Ectodermal cell (in vitro differentiated cells): ENCODE measurements at regions not wholly inside any gene's neighbourhood (a gene's known extent, or its start where the extent isn't known, plus 50 kb on each side); places are given as distances from the start of the nearest gene placed in this dataset.
"Not testable (repeated sequence)": the region's sequence is repeated elsewhere in the genome, so short reads cannot be mapped to it uniquely, and the experiment has no call there.

Experiments used
- H3K27ac ChIP-seq: 2 replicates; pipeline ENCODE4 v1.7.0; 2013; ENCODE audit warnings: mild to moderate bottlenecking, low read depth, low read length; ENCODE audit not compliant: insufficient read depth, poor library complexity, severe bottlenecking
- H3K27me3 ChIP-seq: 2 replicates; pipeline ENCODE4 v1.7.0; 2013; ENCODE audit warnings: mild to moderate bottlenecking, low read length; ENCODE audit not compliant: insufficient read depth, control insufficient read depth, poor library complexity, severe bottlenecking
- H3K36me3 ChIP-seq: one replicate; pipeline ENCODE4 v1.7.0; 2013; ENCODE audit warnings: low read length; ENCODE audit not compliant: control insufficient read depth, insufficient read depth
- H3K4me1 ChIP-seq: one replicate; pipeline ENCODE4 v1.7.0; 2013; ENCODE audit warnings: low read length; ENCODE audit not compliant: control insufficient read depth, insufficient read depth
- H3K4me3 ChIP-seq: 2 replicates; pipeline ENCODE4 v1.7.0; 2013; ENCODE audit warnings: low read depth, low read length, control low read depth; ENCODE audit not compliant: insufficient read depth
- H3K9me3 ChIP-seq: 2 replicates; pipeline ENCODE4 v1.7.0; 2013; ENCODE audit warnings: mild to moderate bottlenecking, low read length, moderate library complexity; ENCODE audit not compliant: control insufficient read depth
- WGBS, 2 experiments: methylation state at CpG; one replicate each; pipeline ENCODE4 v1.1.7; 2013; ENCODE audit warnings: missing lambda C conversion rate in 2 of 2; 5-methylcytosine and 5-hydroxymethylcytosine counted together

DNA sequence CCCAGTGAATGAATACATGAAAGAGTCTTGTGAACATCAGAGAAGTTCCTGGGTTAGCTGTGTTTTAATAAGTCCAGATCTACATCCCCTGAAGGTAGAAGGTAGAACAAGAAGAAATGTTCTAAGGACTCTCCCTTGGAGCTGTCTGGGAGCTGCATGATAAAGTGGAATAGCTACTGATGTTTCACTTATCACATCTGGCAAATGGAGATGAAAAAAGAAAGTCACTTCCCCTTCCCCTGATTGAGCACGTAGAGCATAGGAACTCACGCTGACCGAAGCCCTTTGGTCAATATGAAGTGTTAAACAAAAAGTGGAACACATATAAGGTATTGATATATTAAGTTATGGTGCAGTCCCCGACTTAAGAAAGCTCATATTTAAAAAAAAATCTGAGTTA lies 53.2 kb upstream of the PARP1 start:
- Histone ChIP-seq H3K27me3 (no peaks in the 10 kb centered on the region), H3K4me3 (no peak overlapping the region), H3K9me3 (no peaks in the 10 kb centered on the region), H3K36me3 (no peaks in the 10 kb centered on the region), H3K4me1 (no peaks in the 10 kb centered on the region), H3K27ac (no peak overlapping the region)
- 94 to 96% methylated on average over 3 to 4 of the region's 4 CpGs for WGBS, 2 experiments

- WGBS, 2 experiments: 95 to 97% methylated on average over 25 of the region's 25 CpGs
- Histone ChIP-seq H3K4me1 (no peaks in the 10 kb centered on the region), H3K4me3 (no peak overlapping the region)
Observed at GRCh38 chr1:226463925-226464586, 56.2 kb upstream of the PARP1 start.

DNA sequence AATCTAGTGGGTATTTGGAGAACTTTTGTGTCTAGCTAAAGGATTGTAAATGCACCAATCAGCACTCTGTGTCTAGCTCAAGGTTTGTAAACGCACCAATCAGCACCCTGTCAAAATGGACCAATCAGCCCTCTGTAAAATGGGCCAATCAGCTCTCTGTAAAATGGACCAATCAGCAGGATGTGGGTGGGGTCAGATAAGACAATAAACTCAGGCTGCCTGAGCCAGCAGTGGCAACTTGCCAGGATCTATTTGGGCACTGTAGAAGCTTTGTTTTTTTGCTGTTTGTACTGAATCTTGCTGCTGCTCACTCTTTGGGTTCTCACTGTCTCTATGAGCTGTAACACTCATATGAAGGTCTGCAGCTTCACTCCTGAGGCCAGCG lies 56.7 kb upstream of the PARP1 start:
- not testable (repeated sequence) for H3K4me1 ChIP-seq, H3K27ac ChIP-seq, H3K4me3 ChIP-seq, H3K27me3 ChIP-seq, H3K36me3 ChIP-seq, H3K9me3 ChIP-seq
- WGBS, 2 experiments: 94 to 95% methylated on average over 2 of the region's 2 CpGs

More at GRCh38 chr1:226463925-226464586, 56.2 kb upstream of the PARP1 start:
- Histone ChIP-seq H3K9me3 (no peaks in the 10 kb centered on the region), H3K27me3 (no peaks in the 10 kb centered on the region), H3K27ac (no peak overlapping the region), H3K36me3 (no peaks in the 10 kb centered on the region)

- WGBS, 2 experiments: 92 to 93% methylated on average over 5 of the region's 5 CpGs
- Histone ChIP-seq H3K4me3 (no peak overlapping the region), H3K36me3 (no peaks in the 10 kb centered on the region), H3K27me3 (no peaks in the 10 kb centered on the region), H3K27ac (no peak overlapping the region), H3K9me3 (no peaks in the 10 kb centered on the region), H3K4me1 (peaks cover 4% of the 10 kb centered on the region)
Observed at GRCh38 chr1:226466296-226466695, 58.4 kb upstream of the PARP1 start.

- 90 to 94% methylated on average over 4 of the region's 4 CpGs for WGBS, 2 experiments
- no peaks in the 10 kb centered on the region for H3K36me3 ChIP-seq
- no peak overlapping the region for H3K27ac ChIP-seq
- H3K4me3 ChIP-seq: no peak overlapping the region
- no peaks in the 10 kb centered on the region for H3K27me3 ChIP-seq
- peaks cover 4% of the 10 kb centered on the region for H3K4me1 ChIP-seq
- no peaks in the 10 kb centered on the region for H3K9me3 ChIP-seq
Observed at GRCh38 chr1:226467443-226467842, 59.5 kb upstream of the PARP1 start.

DNA sequence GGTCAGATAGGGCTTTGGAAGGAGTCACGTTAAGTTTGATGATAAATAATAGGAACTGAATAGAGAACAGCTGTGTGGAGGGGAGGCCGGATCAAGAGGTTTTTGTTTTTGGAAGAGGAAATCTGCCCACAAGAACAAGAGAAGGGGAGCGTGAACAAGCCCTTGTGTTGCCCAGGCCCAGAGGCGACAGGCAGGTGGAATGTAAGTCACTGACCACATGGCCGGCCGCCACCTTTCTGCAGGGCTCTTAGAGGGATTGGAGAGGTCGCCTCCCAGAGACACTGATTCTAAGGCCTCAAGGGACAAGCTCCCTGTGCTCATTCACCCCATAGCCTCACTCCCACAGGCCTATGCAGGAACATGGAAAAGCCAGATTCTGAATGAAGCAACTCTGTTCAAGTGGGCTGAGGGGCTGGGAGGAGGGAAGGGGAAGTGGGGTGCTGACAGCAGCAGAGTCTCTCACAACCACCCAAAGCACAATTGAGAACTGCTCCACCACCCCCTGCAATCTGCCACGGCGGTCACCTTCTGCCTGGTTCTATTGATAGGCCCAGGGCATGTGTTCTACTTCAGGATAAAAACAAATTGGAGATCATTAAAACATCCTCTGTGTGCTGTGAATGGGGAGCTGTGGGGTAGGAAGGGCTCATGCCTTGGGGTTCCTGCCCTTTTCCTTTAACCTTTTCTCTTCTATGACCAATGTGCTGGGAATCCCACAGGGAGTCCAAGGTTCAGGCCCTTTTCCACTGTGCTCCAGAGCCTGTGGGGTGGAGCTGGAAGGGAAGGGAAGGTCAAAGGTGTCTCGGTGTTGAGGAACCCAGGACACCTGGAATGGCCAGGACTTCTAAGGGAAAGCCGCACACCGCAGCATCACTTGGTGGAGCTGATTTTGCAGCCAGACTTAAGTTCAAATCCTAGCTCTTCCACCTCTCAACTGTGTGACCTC lies 63.3 kb upstream of the PARP1 start:
- Histone ChIP-seq H3K4me3 (no peak overlapping the region), H3K4me1 (peaks cover 17% of the 10 kb centered on the region), H3K27me3 (no peaks in the 10 kb centered on the region), H3K36me3 (no peaks in the 10 kb centered on the region), H3K27ac (no peak overlapping the region), H3K9me3 (no peaks in the 10 kb centered on the region)
- 90 to 91% methylated on average over 12 of the region's 12 CpGs for WGBS, 2 experiments

DNA sequence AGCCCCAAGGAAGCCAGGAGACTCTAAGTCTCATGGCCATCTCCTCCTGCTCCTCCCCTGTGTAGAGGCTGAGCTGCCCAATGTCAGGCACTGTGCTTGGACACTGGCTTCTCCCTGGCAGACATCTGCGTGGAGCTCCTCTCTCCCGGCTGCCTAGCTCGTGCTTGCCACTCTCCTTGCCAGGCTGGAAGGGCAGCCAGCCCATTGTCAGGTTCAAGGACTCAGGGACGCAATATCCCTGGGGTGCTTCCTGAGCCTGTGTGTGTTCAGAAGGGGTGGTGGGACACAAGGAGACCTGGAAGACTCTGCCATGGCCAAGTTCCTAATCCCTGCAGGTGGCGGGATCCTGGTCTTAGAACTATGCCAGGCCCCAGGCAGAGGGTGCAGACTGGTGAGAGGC lies 65.4 kb upstream of the PARP1 start:
- Histone ChIP-seq H3K27me3 (no peaks in the 10 kb centered on the region), H3K4me1 (peaks cover 17% of the 10 kb centered on the region), H3K4me3 (no peak overlapping the region), H3K27ac (no peak overlapping the region), H3K36me3 (no peaks in the 10 kb centered on the region), H3K9me3 (no peaks in the 10 kb centered on the region)
- WGBS, 2 experiments: 94 to 97% methylated on average over 5 of the region's 5 CpGs

GRCh38 chr1:226474041-226474440 lies 66.1 kb upstream of the PARP1 start:
- 67 to 71% methylated on average over 3 of the region's 3 CpGs for WGBS, 2 experiments
- Histone ChIP-seq H3K9me3 (no peaks in the 10 kb centered on the region), H3K27me3 (no peaks in the 10 kb centered on the region), H3K36me3 (no peaks in the 10 kb centered on the region), H3K4me3 (no peak overlapping the region), H3K27ac (no peak overlapping the region), H3K4me1 (peaks cover 17% of the 10 kb centered on the region)

DNA sequence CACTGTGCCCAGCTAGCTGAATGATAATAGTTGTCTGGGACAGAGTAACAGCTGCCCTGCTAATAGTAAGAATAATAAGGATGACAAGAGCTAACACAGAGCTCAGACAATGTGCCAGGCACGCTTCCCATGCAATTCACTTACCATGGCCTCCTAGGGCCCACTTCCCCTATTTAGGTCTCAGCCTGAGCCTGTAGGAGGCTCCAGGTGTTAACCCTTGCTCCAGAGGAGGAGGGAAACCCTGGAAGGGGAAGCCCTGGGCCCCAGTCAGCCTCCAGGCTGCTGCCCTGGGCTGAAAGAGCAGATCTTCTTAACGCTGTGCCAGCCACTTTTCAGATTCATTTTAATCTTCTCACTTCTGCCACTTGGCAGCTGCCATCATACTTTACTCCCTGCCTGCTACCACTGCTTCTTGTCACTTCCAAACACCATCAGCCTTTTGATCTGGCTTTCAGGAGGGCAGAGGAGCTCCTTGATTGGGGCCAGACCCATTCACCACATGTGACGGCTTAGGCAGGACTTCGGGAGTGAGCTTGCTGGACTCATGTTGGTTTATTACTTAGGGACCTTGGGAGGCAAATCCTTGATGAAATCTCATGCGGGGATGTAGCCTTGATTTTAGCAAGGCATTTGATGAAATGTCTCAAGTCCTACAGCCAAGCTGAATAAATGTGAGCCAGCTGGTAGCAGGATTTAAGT lies 66.7 kb upstream of the PARP1 start:
- no peaks in the 10 kb centered on the region for H3K27me3 ChIP-seq
- H3K4me1 ChIP-seq: peaks cover 17% of the 10 kb centered on the region
- no peak overlapping the region for H3K4me3 ChIP-seq
- no peaks in the 10 kb centered on the region for H3K9me3 ChIP-seq
- no peaks in the 10 kb centered on the region for H3K36me3 ChIP-seq
- 56 to 60% methylated on average over 5 of the region's 5 CpGs for WGBS, 2 experiments
- no peak overlapping the region for H3K27ac ChIP-seq

DNA sequence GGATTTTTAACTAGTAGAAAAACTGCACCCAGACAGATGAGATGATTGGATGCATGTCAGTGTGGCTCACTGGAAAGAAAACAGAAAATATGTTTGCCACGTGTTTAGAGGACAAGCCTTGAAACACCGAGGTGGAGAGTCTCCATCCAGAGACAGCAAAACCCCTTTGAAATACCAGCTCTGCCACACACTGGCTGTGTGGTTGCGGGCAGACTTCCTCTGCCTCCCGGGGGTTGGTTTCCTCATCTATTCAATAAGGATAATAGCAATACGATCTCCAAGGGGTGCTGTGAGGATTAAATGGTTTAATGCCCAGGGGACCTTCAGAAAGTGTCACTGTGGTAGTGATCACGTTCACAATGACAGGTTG lies 67.2 kb upstream of the PARP1 start:
- 38 to 55% methylated on average over 5 to 6 of the region's 6 CpGs for WGBS, 2 experiments
- peaks cover 17% of the 10 kb centered on the region for H3K4me1 ChIP-seq
- no peaks in the 10 kb centered on the region for H3K27me3 ChIP-seq
- no peak overlapping the region for H3K27ac ChIP-seq
- H3K4me3 ChIP-seq: no peak overlapping the region
- no peaks in the 10 kb centered on the region for H3K9me3 ChIP-seq
- no peaks in the 10 kb centered on the region for H3K36me3 ChIP-seq
